ENCODE measurements at regions not wholly inside any gene's neighbourhood (a gene's known extent, or its start where the extent isn't known, plus 50 kb on each side); places are given as distances from the start of the nearest gene placed in this dataset.

DNA sequence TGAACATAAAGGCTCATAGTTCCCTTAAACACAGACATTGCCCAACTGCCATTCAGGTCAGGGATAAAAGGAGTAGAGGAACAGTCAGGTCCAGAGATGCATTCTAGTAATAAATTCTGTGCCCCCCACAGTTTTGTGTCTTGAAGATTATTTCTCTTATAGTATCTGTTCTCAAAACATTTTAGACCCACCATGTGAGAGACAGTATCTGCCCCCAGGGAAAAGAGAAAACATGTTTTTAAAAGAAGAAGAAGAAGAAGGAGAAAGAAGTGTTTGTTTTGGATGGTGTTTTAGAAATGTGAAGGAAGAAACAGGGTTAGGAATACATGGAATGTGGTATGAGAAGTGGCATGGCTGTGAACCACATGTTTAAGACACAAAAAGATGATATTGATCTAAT lies 629.6 kb upstream of the EPHA7 start:
- TF ChIP-seq, protein P1, sequence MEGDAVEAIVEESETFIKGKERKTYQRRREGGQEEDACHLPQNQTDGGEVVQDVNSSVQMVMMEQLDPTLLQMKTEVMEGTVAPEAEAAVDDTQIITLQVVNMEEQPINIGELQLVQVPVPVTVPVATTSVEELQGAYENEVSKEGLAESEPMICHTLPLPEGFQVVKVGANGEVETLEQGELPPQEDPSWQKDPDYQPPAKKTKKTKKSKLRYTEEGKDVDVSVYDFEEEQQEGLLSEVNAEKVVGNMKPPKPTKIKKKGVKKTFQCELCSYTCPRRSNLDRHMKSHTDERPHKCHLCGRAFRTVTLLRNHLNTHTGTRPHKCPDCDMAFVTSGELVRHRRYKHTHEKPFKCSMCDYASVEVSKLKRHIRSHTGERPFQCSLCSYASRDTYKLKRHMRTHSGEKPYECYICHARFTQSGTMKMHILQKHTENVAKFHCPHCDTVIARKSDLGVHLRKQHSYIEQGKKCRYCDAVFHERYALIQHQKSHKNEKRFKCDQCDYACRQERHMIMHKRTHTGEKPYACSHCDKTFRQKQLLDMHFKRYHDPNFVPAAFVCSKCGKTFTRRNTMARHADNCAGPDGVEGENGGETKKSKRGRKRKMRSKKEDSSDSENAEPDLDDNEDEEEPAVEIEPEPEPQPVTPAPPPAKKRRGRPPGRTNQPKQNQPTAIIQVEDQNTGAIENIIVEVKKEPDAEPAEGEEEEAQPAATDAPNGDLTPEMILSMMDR (IDR thresholded peaks at IDR 0.05) = no peak
- TF ChIP-seq EZH2phosphoT487 (IDR thresholded peaks at IDR 0.05) (no peak), EZH2 (IDR thresholded peaks at IDR 0.05) (no peak)

All from neural progenitor cell (in vitro differentiated cells).